ENCODE measurements at regions not wholly inside any gene's neighbourhood (a gene's known extent, or its start where the extent isn't known, plus 50 kb on each side); places are given as distances from the start of the nearest gene placed in this dataset.

DNA sequence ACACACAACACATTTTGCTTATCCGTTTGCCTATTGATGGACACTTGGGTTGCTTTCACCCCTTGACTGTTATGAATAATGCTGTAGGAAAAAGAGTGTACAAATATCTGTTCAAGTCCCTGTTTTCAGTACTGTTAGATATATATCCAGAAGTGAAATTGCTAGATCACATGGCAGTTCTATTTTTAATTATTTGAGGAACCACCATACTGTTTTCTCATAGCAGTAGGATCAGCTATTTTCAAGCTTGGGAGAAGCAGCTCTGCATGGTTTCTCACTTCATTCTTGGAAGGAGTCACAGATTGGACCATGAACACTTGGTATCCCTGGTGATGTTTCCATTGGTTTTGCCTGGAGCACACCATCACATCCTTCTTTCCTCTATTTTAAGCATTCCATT is 114.4 kb upstream of the ZP4 start:
- whole genome bisulfite sequencing, 2 donors, result 88 to 89% methylated on average over 1 of the region's 1 CpG

GRCh38 chr1:238001818-238002217 is 111.1 kb upstream of the ZP4 start:
- 66 to 77% methylated on average over 1 of the region's 1 CpG for WGBS, 2 donors

More for the DNA sequence above, 114.4 kb upstream of the ZP4 start:
- TF ChIP-seq CTCF (IDR thresholded peaks at IDR 0.05) (no peak), POLR2A (IDR thresholded peaks at IDR 0.05) (no peak)
- DNase-seq, result no peak
- Histone ChIP-seq H3K4me1 (no peaks in the 10 kb centered on the region), H3K9me3 (no peaks in the 10 kb centered on the region), H3K27ac (no peak overlapping the region), H3K36me3 (no peaks in the 10 kb centered on the region), H3K4me3 (replicated peaks in 1 of 3) (no peak overlapping the region), H3K27me3 (no peaks in the 10 kb centered on the region)
- intact Hi-C loops (cut with DNase I), result no loop called here

GRCh38 chr1:237999426-238000052 is 108.8 kb upstream of the ZP4 start:
- no peaks in the 10 kb centered on the region for H3K36me3 ChIP-seq
- H3K9me3 ChIP-seq, result no peaks in the 10 kb centered on the region
- no peak overlapping the region for H3K27ac ChIP-seq
- intact Hi-C loops (cut with DNase I), result no loop called here
- H3K4me3 ChIP-seq (replicated peaks in 1 of 3), result no peak overlapping the region
- TF ChIP-seq CTCF (IDR thresholded peaks at IDR 0.05), result no peak
- no peak for TF ChIP-seq POLR2A (IDR thresholded peaks at IDR 0.05)
- 86 to 88% methylated on average over 4 of the region's 4 CpGs for WGBS, 2 donors
- DNase-seq, result no peak
- no peaks in the 10 kb centered on the region for H3K4me1 ChIP-seq
- H3K27me3 ChIP-seq, result no peaks in the 10 kb centered on the region

More at GRCh38 chr1:238001818-238002217, 111.1 kb upstream of the ZP4 start:
- TF ChIP-seq POLR2A (IDR thresholded peaks at IDR 0.05), result no peak
- TF ChIP-seq CTCF (IDR thresholded peaks at IDR 0.05), result no peak
- Histone ChIP-seq H3K27ac (no peak overlapping the region), H3K4me1 (no peaks in the 10 kb centered on the region), H3K9me3 (no peaks in the 10 kb centered on the region), H3K36me3 (no peaks in the 10 kb centered on the region), H3K4me3 (replicated peaks in 1 of 3) (no peak overlapping the region), H3K27me3 (no peaks in the 10 kb centered on the region)
- no peak for DNase-seq
- intact Hi-C loops (cut with DNase I), result no loop called here

DNA sequence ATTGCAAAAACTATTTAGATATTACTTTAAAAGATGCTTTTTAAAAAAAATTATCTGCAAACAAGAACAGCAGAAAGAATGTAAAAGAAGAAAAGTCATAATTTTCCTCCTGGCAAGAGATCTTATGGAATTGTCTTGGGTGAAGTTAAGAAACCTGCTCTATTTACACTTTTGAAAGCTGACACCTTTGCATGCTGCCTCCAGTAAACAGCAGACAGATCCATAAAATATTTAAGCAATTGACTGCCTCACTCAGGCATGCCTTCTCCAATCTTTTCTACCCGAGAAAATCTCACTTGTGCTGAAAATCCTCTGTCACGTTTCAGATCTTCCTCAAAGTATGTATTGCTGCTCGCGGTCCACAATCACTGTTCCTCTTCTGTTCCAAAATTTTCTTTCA is 107.9 kb upstream of the ZP4 start:
- H3K36me3 ChIP-seq, result no peaks in the 10 kb centered on the region
- DNase-seq, result no peak
- H3K4me3 ChIP-seq (replicated peaks in 1 of 3), result no peak overlapping the region
- intact Hi-C loops (cut with DNase I), result no loop called here
- no peaks in the 10 kb centered on the region for H3K4me1 ChIP-seq
- H3K27me3 ChIP-seq, result no peaks in the 10 kb centered on the region
- TF ChIP-seq POLR2A (IDR thresholded peaks at IDR 0.05) (no peak), CTCF (IDR thresholded peaks at IDR 0.05) (no peak)
- H3K9me3 ChIP-seq, result no peaks in the 10 kb centered on the region
- 72 to 75% methylated on average over 4 of the region's 4 CpGs for WGBS, 2 donors
- H3K27ac ChIP-seq, result no peak overlapping the region

DNA sequence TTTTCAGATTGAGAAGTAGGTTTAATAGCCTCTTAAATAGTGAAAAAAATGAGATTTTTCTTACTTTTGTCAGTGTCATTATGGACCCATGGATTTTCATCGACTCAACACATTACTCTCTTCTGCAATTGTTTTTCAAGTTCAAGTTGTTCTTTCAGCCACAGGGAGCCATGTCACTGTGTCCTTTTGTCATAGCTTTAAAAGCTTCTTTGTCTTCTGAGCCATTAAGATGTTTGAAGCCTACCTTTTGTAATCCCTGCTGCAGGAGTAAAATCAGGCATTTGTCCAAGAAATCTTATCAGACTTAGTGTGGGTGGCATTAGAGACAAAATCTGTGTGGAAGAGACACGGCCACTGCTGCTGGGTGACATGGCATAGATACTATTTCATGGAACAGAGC is 92.8 kb upstream of the ZP4 start:
- DNase-seq, result no peak
- intact Hi-C loops (cut with DNase I), result no loop called here
- H3K27ac ChIP-seq, result no peak overlapping the region
- H3K4me3 ChIP-seq (replicated peaks in 1 of 3), result no peak overlapping the region
- no peaks in the 10 kb centered on the region for H3K4me1 ChIP-seq
- TF ChIP-seq CTCF (IDR thresholded peaks at IDR 0.05), result no peak
- no peak for TF ChIP-seq POLR2A (IDR thresholded peaks at IDR 0.05)
- H3K9me3 ChIP-seq, result no peaks in the 10 kb centered on the region
- no peaks in the 10 kb centered on the region for H3K27me3 ChIP-seq
- H3K36me3 ChIP-seq, result no peaks in the 10 kb centered on the region
- WGBS, 2 donors, result 73 to 75% methylated on average over 2 of the region's 2 CpGs
